ENCODE measurements at regions not wholly inside any gene's neighbourhood (a gene's known extent, or its start where the extent isn't known, plus 50 kb on each side); places are given as distances from the start of the nearest gene placed in this dataset.

DNA sequence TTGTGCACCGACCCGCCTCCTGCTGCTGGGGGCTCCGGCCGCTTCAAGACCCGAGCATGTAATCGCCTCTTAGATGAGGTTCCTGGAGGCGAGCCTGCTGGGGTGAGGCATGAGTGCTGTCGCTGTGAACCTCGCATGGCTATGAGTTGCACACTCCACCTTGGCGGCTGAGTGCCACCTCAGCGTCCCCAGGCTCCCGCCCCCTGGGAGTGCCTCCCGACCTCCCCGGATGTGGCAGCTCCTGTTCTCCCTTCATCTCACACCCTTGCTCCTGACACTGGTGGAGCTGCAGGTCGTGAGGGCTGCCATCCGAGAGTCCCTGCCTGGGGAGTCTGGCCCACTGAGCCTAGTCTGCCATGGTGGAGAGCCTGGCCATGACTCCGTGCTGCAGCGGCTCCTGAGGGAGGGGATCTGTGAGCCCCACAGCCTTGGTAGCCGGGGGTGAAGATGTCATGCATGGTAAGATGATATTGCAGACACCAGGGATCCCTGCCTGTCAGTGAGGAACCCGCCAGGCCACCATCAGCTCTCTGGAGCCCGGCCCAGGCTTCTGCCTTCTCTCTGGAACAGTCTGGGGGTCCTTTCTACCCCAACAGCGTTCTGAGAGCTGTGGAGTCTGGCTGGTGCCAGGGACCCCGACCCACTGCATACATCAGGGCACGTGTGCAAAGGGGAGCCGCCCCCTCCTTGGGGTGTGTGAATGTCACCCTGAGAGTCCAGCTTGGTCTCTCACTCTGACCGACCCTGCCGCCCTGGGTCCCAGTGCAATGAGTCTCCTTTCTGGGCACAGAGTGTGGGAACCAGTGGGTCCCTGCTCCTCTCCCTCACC, 61.6 kb upstream of the HS6ST1 start:
- in situ Hi-C loops (cut with MboI; ENCODE audit: low sequenced_read_pairs) = no loop called here

DNA sequence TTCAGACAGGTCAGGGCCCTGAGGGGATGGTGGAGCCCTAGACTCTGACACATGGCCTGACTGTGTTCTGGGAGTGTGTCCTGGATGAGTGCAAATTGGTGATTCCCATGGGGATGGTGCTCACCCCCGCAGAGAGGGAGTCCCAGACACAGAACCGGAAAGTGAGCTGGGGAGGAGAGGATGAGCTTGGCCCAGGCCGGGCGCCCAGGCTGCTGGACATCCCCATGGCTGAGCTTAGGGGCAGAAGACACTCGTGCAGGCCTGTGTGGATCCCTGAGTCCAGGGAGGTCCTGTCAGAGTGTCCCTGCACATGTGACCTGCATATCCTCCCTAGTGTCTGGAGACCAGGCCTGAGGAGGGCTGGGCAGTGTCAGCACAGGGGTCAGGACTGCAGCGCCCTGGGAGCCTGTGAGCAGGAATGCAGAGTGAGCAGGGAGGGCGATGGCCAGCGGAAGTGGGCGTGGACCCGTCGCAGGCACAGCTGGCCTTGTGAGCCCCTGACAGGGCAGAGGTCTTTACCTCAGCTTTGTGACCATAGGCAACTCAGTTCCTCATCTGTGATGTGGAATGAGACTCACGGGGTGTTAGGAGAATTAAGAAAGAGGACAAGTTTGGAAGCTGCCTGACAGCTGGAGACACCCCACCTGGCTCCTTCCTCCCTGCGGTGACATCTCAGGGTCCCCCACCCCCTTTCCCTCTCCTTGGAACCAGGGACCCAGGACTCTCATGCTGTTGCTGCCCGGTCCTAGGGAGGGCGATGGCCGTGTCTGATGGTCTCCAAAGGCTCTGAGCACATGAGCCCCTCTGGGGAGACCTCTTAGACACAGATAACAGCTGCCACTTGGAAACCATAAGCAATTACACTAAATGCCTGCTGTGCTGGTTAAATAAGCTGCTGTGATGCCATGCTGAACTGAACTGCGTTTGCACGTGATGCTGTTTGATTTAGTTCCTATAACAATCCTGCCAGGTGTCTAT, 62.6 kb upstream of the HS6ST1 start:
- in situ Hi-C loops (cut with MboI; ENCODE audit: low sequenced_read_pairs) = no loop called here

GRCh38 chr2:128384446-128384845, 65.8 kb upstream of the HS6ST1 start:
- in situ Hi-C loops (cut with MboI; ENCODE audit: low sequenced_read_pairs) = no loop called here

GRCh38 chr2:128384956-128385355, 66.3 kb upstream of the HS6ST1 start:
- in situ Hi-C loops (cut with MboI; ENCODE audit: low sequenced_read_pairs) = no loop called here

GRCh38 chr2:128385365-128385764, 66.7 kb upstream of the HS6ST1 start:
- in situ Hi-C loops (cut with MboI; ENCODE audit: low sequenced_read_pairs) = no loop called here

DNA sequence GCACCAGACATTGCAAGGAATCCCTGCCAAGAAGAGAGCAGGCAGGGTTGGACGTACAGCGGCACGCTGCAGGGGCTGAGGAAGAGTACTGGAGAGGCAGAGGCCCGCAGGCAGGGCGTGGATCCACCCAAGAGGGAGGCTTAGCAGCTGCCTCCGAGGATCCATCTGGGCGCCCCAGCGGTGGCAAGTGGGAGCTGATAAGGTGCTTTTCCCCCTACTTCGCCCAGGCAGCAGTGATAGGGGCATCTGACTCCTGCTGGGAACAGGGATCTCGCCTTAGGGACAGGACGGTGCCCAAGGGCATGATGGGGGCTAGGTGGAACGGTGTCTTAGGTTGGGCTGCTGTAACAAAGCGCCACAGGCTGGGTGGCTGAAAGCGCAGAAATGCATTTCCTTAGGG, 67.4 kb upstream of the HS6ST1 start:
- in situ Hi-C loops (cut with MboI; ENCODE audit: low sequenced_read_pairs) = no loop called here

GRCh38 chr2:128388499-128388941, 69.9 kb upstream of the HS6ST1 start:
- in situ Hi-C loops (cut with MboI; ENCODE audit: low sequenced_read_pairs) = no loop called here

DNA sequence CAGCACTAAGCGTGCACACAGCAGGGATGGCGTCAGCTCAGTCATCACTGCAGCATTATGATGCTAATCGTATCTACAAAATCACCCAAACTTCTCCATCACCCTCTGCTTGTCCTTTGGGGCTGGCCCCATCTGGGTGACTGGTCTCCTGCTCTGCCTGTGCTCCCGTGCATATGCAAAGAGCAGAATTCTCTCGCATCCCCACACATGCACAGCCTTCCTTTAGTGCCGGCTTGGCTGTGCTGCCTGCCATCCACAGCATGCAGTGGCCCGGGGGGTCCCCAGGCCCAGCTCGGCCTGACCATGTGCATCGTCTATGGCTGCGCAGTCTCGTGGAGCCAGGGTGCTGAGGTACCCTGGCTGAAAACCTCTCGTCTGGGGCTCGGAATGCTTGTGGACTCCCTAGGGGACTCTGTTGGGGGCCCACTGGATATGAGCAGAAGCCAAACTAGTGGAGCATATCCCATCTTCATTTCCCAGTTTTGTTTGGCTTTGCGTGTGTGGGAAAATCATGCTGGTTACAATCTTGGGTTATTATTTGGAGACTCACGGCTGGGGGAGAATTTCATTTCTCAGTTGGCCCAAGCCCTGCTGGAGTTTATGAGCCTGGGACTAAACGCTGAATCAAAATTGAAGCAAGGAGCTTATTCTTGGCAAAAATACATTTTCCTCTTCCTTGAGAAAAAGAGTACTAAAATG, 70.9 kb upstream of the HS6ST1 start:
- in situ Hi-C loops (cut with MboI; ENCODE audit: low sequenced_read_pairs) = no loop called here

DNA sequence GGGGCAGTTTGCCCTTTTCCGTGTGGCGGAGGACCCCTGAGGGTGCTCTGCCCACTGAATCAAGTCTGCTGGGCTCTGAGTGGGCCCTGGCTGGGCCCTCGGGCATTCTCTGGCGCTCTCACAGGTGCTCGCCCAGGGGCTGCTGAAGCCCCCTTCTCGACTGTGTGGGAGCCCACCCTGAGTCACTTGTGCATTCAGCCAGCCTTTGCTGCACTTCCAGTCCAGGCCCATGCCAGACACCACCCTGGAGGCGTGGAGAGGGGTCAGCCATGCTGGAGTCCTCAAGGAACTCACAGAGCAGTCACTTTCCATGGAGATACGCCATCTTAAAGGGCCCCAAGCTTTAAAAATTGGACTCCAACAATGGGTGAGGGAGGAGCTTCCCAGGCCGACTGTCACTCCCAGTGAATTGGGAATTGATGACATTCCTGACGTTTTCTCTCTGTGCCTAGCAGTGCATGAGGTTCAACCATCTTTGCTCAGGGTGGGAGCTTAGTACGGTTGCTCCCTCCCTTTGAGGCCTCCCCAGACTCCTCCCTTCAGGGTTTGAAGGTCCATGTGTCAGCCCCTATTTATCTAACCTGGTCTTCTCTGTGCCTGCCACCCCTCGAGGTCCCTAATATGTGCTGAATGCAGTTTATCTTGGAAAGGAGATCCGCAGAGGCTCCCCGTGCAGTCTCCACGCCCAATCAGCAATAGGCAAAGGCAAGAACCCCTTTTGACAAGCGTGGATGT, 71.8 kb upstream of the HS6ST1 start:
- in situ Hi-C loops (cut with MboI; ENCODE audit: low sequenced_read_pairs) = no loop called here

- in situ Hi-C loops (cut with MboI; ENCODE audit: low sequenced_read_pairs) = no loop called here
Observed at GRCh38 chr2:128390991-128391630, 72.4 kb upstream of the HS6ST1 start.

DNA sequence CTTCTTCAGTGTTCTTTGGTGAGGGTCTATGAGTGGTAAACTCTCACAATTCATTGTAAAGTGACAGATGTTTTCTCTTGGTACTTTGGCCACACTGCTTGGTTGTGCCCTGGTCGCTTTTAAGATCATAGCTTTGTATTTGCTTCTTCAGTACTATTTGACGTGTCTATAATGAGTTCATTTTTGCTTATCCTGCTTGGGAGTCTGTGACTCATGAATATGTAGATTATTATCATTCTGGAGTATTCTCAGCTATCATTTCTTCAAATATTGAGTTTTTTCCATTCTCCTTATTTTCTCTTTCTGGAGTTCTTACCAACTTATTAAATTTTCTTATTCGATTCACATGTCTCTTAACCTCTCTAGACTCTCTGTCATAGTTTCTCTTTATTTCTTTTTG, 73.0 kb upstream of the HS6ST1 start:
- in situ Hi-C loops (cut with MboI; ENCODE audit: low sequenced_read_pairs) = no loop called here

- in situ Hi-C loops (cut with MboI; ENCODE audit: low sequenced_read_pairs) = no loop called here
Observed at GRCh38 chr2:128392207-128392606, 73.5 kb upstream of the HS6ST1 start.

- in situ Hi-C loops (cut with MboI; ENCODE audit: low sequenced_read_pairs) = no loop called here
Observed at GRCh38 chr2:128394007-128394730, 75.5 kb upstream of the HS6ST1 start.

GRCh38 chr2:128395196-128395595, 76.5 kb upstream of the HS6ST1 start:
- in situ Hi-C loops (cut with MboI; ENCODE audit: low sequenced_read_pairs) = no loop called here

DNA sequence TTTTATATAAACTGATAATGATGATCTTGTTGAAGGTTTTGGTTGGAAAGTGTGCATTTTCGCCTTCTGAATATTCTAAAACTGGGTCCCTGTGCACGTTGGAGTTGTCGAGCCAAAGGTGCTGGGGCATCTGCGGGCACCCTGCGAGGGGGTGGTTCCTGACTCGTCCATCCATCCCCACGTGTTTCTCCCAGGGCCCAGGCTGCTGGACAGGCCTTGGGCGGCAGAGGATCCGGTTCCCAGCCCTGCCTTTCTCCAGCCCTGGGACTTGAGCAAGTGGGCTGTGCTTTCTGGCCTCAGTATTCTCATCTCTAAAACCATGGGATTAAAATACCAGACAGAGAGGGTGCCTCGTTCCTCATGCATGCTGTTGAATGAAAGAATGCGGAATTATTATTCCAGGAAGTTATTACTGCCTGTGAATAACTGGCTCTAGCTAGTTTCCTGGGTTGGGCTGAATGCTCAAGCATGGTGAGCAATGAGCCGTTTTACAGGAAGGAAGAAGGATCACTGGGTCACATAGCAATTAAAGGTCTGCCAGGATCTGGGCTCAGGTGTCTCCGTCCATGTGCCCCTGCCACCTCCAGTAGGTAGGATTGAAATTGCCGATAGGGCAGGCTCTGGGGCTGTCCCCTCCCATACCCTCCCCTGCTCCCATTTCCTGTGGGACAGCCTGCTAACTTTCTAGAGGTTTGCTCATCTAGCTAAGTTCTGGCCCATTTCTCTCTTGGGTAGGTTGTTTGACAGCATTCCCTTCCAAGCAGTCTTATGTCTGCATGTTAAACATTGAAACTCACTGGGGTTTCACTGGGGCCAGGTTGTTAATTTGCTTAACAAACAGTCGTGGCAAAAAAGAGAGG, 77.2 kb upstream of the HS6ST1 start:
- in situ Hi-C loops (cut with MboI; ENCODE audit: low sequenced_read_pairs) = no loop called here

- in situ Hi-C loops (cut with MboI; ENCODE audit: low sequenced_read_pairs) = no loop called here
Observed at GRCh38 chr2:128396500-128396891, 77.8 kb upstream of the HS6ST1 start.

- in situ Hi-C loops (cut with MboI; ENCODE audit: low sequenced_read_pairs) = no loop called here
Observed at GRCh38 chr2:128396946-128397345, 78.3 kb upstream of the HS6ST1 start.

GRCh38 chr2:128399256-128399655, 80.6 kb upstream of the HS6ST1 start:
- in situ Hi-C loops (cut with MboI; ENCODE audit: low sequenced_read_pairs) = no loop called here

Data from HL-60/S4 treated with retinoic acid at 250 ng/mL for 4 days and 3 days (cell line).